Iris pigment epithelial cell (primary cell): ENCODE measurements at regions not wholly inside any gene's neighbourhood (a gene's known extent, or its start where the extent isn't known, plus 50 kb on each side); places are given as distances from the start of the nearest gene placed in this dataset.

ENCODE experiments used
- DNase-seq: peaks from one replicate; pipeline ENCODE4 v3.0.0-alpha.2; 2011; ENCODE audit warnings: low read depth

GRCh38 chr3:99439892-99440291 lies 198.5 kb upstream of the COL8A1 start:
- DNase-seq: no peak

GRCh38 chr3:99434190-99434589 lies 204.2 kb upstream of the COL8A1 start:
- no peak for DNase-seq

- no peak for DNase-seq
These were observed 207.9 kb upstream of the COL8A1 start for GRCh38 chr3:99430348-99431134.

GRCh38 chr3:99429502-99429901 lies 208.9 kb upstream of the COL8A1 start:
- DNase-seq: no peak

GRCh38 chr3:99425930-99426329 lies 212.5 kb upstream of the COL8A1 start:
- DNase-seq: no peak

GRCh38 chr3:99419116-99419515 lies 219.3 kb upstream of the COL8A1 start:
- DNase-seq: peak; percentile 86

- peak; percentile 49 for DNase-seq
These were observed 219.7 kb upstream of the COL8A1 start for GRCh38 chr3:99418709-99419108.

GRCh38 chr3:99418209-99418635 lies 220.2 kb upstream of the COL8A1 start:
- DNase-seq: peak; percentile 50

- peak; percentile 84 for DNase-seq
These were observed 224.9 kb upstream of the COL8A1 start for GRCh38 chr3:99413504-99413903.

GRCh38 chr3:99410789-99411311 lies 227.5 kb upstream of the COL8A1 start:
- peak; percentile 94 for DNase-seq

GRCh38 chr3:99409961-99410360 lies 228.4 kb upstream of the COL8A1 start:
- no peak for DNase-seq

- DNase-seq: peak; percentile 35
These were observed 231.1 kb upstream of the COL8A1 start for GRCh38 chr3:99407257-99407656.

- no peak for DNase-seq
These were observed 235.6 kb upstream of the COL8A1 start for GRCh38 chr3:99402755-99403154.

- no peak for DNase-seq
These were observed 238.0 kb upstream of the COL8A1 start for GRCh38 chr3:99400352-99400751.

- DNase-seq: no peak
These were observed 241.6 kb upstream of the COL8A1 start for GRCh38 chr3:99396651-99397275.

- peak; percentile 94 for DNase-seq
These were observed 243.3 kb upstream of the COL8A1 start for GRCh38 chr3:99394831-99395778.

- DNase-seq: no peak
These were observed 244.4 kb upstream of the COL8A1 start for GRCh38 chr3:99393961-99394360.

GRCh38 chr3:99388780-99389179 lies 249.6 kb upstream of the COL8A1 start:
- no peak for DNase-seq

GRCh38 chr3:99384596-99384995 lies 253.8 kb upstream of the COL8A1 start:
- DNase-seq: peak; percentile 31

- DNase-seq: no peak
These were observed 261.5 kb upstream of the COL8A1 start for GRCh38 chr3:99376926-99377325.

GRCh38 chr3:99373846-99374210 lies 264.6 kb upstream of the COL8A1 start:
- no peak for DNase-seq
